ENCODE measurements at regions not wholly inside any gene's neighbourhood (a gene's known extent, or its start where the extent isn't known, plus 50 kb on each side); places are given as distances from the start of the nearest gene placed in this dataset.

DNA sequence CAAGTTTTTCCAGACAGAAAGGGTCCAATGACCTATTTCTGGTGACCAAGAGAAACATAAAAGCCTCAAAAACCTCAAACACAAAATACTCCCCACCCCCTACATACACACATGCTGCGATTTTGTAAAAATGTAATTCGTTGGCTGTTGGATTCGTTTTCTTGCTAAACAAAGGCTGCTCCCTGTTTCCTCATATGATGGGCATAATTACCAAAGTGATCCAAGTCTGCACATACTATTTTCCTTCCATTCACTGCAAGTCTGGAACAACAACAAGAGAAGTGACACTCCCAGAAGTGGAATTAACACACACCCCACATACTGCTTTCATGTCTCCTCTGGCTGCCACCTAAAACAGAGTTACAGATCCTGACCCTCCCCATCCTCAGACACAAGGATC is 131.9 kb downstream of the RAP2A start:
- intact Hi-C loops (cut with DNase I): no loop called here
- no peaks in the 10 kb centered on the region for H3K36me3 ChIP-seq
- no peak for TF ChIP-seq POLR2A (IDR thresholded peaks at IDR 0.05)
- TF ChIP-seq EP300 (IDR thresholded peaks at IDR 0.05): no peak
- TF ChIP-seq, protein P1, sequence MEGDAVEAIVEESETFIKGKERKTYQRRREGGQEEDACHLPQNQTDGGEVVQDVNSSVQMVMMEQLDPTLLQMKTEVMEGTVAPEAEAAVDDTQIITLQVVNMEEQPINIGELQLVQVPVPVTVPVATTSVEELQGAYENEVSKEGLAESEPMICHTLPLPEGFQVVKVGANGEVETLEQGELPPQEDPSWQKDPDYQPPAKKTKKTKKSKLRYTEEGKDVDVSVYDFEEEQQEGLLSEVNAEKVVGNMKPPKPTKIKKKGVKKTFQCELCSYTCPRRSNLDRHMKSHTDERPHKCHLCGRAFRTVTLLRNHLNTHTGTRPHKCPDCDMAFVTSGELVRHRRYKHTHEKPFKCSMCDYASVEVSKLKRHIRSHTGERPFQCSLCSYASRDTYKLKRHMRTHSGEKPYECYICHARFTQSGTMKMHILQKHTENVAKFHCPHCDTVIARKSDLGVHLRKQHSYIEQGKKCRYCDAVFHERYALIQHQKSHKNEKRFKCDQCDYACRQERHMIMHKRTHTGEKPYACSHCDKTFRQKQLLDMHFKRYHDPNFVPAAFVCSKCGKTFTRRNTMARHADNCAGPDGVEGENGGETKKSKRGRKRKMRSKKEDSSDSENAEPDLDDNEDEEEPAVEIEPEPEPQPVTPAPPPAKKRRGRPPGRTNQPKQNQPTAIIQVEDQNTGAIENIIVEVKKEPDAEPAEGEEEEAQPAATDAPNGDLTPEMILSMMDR (IDR thresholded peaks at IDR 0.05): no peak
- 76 to 85% (median 78%) methylated on average over 3 of the region's 3 CpGs for WGBS, 3 donors
- H3K4me1 ChIP-seq (ENCODE audit: insufficient read depth): peaks cover 5% of the 10 kb centered on the region
- DNase-seq: no peak
- no peaks in the 10 kb centered on the region for H3K9me3 ChIP-seq
- H3K27ac ChIP-seq: no peak overlapping the region
- no peak overlapping the region for H3K4me3 ChIP-seq
- no peaks in the 10 kb centered on the region for H3K27me3 ChIP-seq

DNA sequence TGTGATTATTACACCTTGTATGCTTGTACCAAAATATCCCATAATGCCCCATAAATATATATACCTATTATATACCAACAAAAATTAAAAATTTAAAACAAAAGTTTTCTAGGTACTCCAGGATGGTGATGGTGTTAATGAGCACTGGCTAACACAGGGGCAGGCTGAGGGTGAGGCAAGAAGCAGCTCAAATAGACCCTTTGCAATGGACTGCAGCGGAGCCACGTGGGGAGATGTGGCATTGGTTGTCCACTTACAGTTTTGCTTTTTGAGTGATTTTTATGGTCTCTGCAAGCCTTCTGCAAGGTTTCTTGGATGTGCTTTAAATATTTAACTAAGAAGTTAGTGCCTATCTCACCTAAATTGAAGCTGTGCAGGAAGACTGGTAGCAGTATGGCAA is 132.9 kb downstream of the RAP2A start:
- WGBS, 3 donors: 85 to 93% (median 93%) methylated on average over 2 of the region's 2 CpGs
- H3K4me3 ChIP-seq: no peak overlapping the region
- TF ChIP-seq, protein P1 (IDR thresholded peaks at IDR 0.05): no peak
- TF ChIP-seq EP300 (IDR thresholded peaks at IDR 0.05) (no peak), POLR2A (IDR thresholded peaks at IDR 0.05) (no peak)
- intact Hi-C loops (cut with DNase I): no loop called here
- no peaks in the 10 kb centered on the region for H3K9me3 ChIP-seq
- peaks cover 5% of the 10 kb centered on the region for H3K4me1 ChIP-seq (ENCODE audit: insufficient read depth)
- no peak overlapping the region for H3K27ac ChIP-seq
- H3K27me3 ChIP-seq: no peaks in the 10 kb centered on the region
- H3K36me3 ChIP-seq: no peaks in the 10 kb centered on the region
- DNase-seq: no peak

DNA sequence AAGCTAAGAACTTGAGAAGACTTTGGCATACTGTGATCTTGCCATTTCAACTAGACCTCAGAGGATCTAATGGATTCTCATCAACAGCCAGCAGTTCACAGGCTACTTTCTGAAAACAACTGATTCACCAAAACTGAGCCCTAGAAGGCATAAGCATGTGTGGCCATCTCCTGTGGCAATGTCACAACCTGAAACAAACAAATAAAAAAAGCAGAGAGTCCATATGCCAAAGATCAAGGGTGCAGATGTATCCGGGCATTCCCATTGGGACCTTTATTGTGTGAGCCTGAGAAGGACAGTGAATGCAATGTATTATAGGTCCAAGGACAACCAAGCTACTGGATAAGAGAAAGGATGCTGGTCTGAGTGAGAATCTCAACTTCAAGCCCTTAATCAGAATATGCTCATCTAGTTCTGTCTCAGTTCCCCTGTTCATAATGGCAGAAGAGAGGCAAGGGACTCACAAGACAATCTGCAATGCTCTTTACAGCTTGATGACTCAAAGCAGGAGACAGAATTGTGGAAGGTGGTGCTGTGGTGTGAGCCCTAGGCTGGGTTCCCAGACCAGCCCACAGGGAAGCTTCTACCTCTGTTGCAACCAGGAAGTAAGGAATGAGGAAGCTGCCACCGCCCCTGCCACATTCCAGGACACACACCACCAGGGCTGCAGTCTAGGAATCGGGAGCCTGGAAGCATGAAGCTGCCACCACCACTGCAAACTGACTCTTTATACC is 133.7 kb downstream of the RAP2A start:
- H3K4me3 ChIP-seq: no peak overlapping the region
- H3K9me3 ChIP-seq: no peaks in the 10 kb centered on the region
- 78 to 80% (median 80%) methylated on average over 3 of the region's 3 CpGs for WGBS, 3 donors
- intact Hi-C loops (cut with DNase I): no loop called here
- TF ChIP-seq, protein P1 (IDR thresholded peaks at IDR 0.05): no peak
- TF ChIP-seq EP300 (IDR thresholded peaks at IDR 0.05): no peak
- no peak for TF ChIP-seq POLR2A (IDR thresholded peaks at IDR 0.05)
- no peaks in the 10 kb centered on the region for H3K27me3 ChIP-seq
- H3K36me3 ChIP-seq: no peaks in the 10 kb centered on the region
- DNase-seq: no peak
- H3K27ac ChIP-seq: no peak overlapping the region
- peaks cover 5% of the 10 kb centered on the region for H3K4me1 ChIP-seq (ENCODE audit: insufficient read depth)

DNA sequence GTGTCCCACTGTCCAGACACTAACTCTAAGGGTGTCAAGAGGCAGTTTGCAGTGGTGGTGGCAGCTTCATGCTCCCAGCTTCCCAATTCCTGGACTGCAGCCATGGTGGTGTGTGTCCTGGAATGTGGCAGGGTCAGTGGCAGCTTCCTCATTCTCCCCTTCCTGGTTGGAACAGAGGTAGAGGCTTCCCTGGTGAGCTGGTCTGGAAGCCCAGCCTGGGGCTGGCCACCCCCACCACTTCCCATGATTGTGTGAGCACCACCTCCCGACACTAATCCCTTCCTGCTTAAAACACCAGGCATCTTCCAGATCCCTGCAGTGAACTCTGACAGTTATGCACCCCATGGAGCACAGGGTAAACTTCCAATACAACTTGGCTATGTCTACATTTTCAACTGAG is 134.9 kb downstream of the RAP2A start:
- TF ChIP-seq EP300 (IDR thresholded peaks at IDR 0.05) (no peak), POLR2A (IDR thresholded peaks at IDR 0.05) (no peak)
- TF ChIP-seq, protein P1 (IDR thresholded peaks at IDR 0.05): no peak
- Histone ChIP-seq H3K9me3 (no peaks in the 10 kb centered on the region), H3K4me3 (no peak overlapping the region), H3K36me3 (no peaks in the 10 kb centered on the region), H3K27me3 (no peaks in the 10 kb centered on the region), H3K27ac (no peak overlapping the region), H3K4me1 (ENCODE audit: insufficient read depth) (peaks cover 5% of the 10 kb centered on the region)
- intact Hi-C loops (cut with DNase I): no loop called here
- no peak for DNase-seq
- WGBS, 3 donors: 73 to 94% (median 84%) methylated on average over 1 of the region's 1 CpG
